Parathyroid adenoma (tissue), 2 donors: ENCODE measurements at regions not wholly inside any gene's neighbourhood (a gene's known extent, or its start where the extent isn't known, plus 50 kb on each side); places are given as distances from the start of the nearest gene placed in this dataset.

Experiments
- H2AFZ ChIP-seq: fragments of 300-600 bp; sonication (generic); one replicate; pipeline ENCODE4 v1.7.0; 2017; ENCODE audit warnings: antibody characterized with exemption, mild to moderate bottlenecking
- H3K27ac ChIP-seq: fragments of 300-600 bp; sonication (generic); one replicate; pipeline ENCODE4 v1.7.0; 2017
- H3K27me3 ChIP-seq: fragments of 300-600 bp; sonication (generic); one replicate; pipeline ENCODE4 v1.7.0; 2017; ENCODE audit warnings: low read length; ENCODE audit not compliant: control insufficient read depth, insufficient read depth
- H3K36me3 ChIP-seq: fragments of 300-600 bp; sonication (generic); one replicate; pipeline ENCODE4 v1.7.0; 2017; ENCODE audit warnings: low read length; ENCODE audit not compliant: control insufficient read depth, insufficient read depth
- H3K4me1 ChIP-seq: fragments of 300-600 bp; sonication (generic); one replicate; pipeline ENCODE4 v1.7.0; 2017; ENCODE audit warnings: control low read depth
- H3K4me2 ChIP-seq: fragments of 300-600 bp; sonication (generic); one replicate; pipeline ENCODE4 v1.7.0; 2017; ENCODE audit warnings: low read length
- H3K4me3 ChIP-seq: fragments of 300-600 bp; sonication (generic); one replicate; pipeline ENCODE4 v1.7.0; 2017; ENCODE audit warnings: low read depth, low read length
- H3K79me2 ChIP-seq: fragments of 300-600 bp; sonication (generic); one replicate; pipeline ENCODE4 v1.7.0; 2017; ENCODE audit warnings: control low read depth
- H3K9ac ChIP-seq: fragments of 300-600 bp; sonication (generic); one replicate; pipeline ENCODE4 v1.7.0; 2017; ENCODE audit warnings: mild to moderate bottlenecking
- H3K9me3 ChIP-seq: fragments of 300-600 bp; sonication (generic); one replicate; pipeline ENCODE4 v1.7.0; 2017; ENCODE audit warnings: low read length; ENCODE audit not compliant: control insufficient read depth
- CTCF ChIP-seq: fragments of 300-600 bp; sonication (generic); IDR thresholded peaks from one replicate; pipeline ENCODE4 v1.7.0; 2017; ENCODE audit warnings: antibody characterized with exemption, mild to moderate bottlenecking
- donor health status: primary hyperparathyroidism.

- Histone ChIP-seq H3K36me3 (no peaks in the 10 kb centered on the region), H3K4me2 (no peak overlapping the region), H3K9ac (no peak overlapping the region), H3K4me3 (no peak overlapping the region), H2AFZ (no peak overlapping the region), H3K79me2 (no peaks in the 10 kb centered on the region), H3K27ac (no peak overlapping the region), H3K27me3 (no peaks in the 10 kb centered on the region), H3K4me1 (no peaks in the 10 kb centered on the region), H3K9me3 (no peaks in the 10 kb centered on the region)
- no peak for TF ChIP-seq CTCF
These were observed 253.4 kb downstream of the JRKL start for GRCh38 chr11:96643173-96643572.

- no peaks in the 10 kb centered on the region for H3K9me3 ChIP-seq
- H3K4me1 ChIP-seq: no peaks in the 10 kb centered on the region
- no peak overlapping the region for H3K27ac ChIP-seq
- no peaks in the 10 kb centered on the region for H3K36me3 ChIP-seq
- no peaks in the 10 kb centered on the region for H3K27me3 ChIP-seq
- no peak overlapping the region for H3K9ac ChIP-seq
- H3K4me2 ChIP-seq: no peak overlapping the region
- H3K79me2 ChIP-seq: no peaks in the 10 kb centered on the region
- no peak overlapping the region for H3K4me3 ChIP-seq
- no peak for TF ChIP-seq CTCF
- no peak overlapping the region for H2AFZ ChIP-seq
These were observed 257.8 kb downstream of the JRKL start for GRCh38 chr11:96647621-96648020.

- TF ChIP-seq CTCF: no peak
- Histone ChIP-seq H3K9me3 (no peaks in the 10 kb centered on the region), H3K4me2 (no peak overlapping the region), H3K27me3 (no peaks in the 10 kb centered on the region), H2AFZ (no peak overlapping the region), H3K4me3 (no peak overlapping the region), H3K9ac (no peak overlapping the region), H3K4me1 (no peaks in the 10 kb centered on the region), H3K79me2 (no peaks in the 10 kb centered on the region), H3K36me3 (no peaks in the 10 kb centered on the region), H3K27ac (no peak overlapping the region)
These were observed 259.2 kb downstream of the JRKL start for GRCh38 chr11:96648991-96649390.

GRCh38 chr11:96652516-96652915 is 262.7 kb downstream of the JRKL start:
- no peaks in the 10 kb centered on the region for H3K27me3 ChIP-seq
- no peak overlapping the region for H2AFZ ChIP-seq
- no peaks in the 10 kb centered on the region for H3K36me3 ChIP-seq
- H3K4me2 ChIP-seq: no peak overlapping the region
- no peaks in the 10 kb centered on the region for H3K9me3 ChIP-seq
- H3K79me2 ChIP-seq: no peaks in the 10 kb centered on the region
- no peak for TF ChIP-seq CTCF
- H3K4me1 ChIP-seq: no peaks in the 10 kb centered on the region
- no peak overlapping the region for H3K9ac ChIP-seq
- H3K27ac ChIP-seq: no peak overlapping the region
- no peak overlapping the region for H3K4me3 ChIP-seq

GRCh38 chr11:96655474-96655873 is 265.7 kb downstream of the JRKL start:
- H2AFZ ChIP-seq: no peak overlapping the region
- H3K27ac ChIP-seq: no peak overlapping the region
- no peaks in the 10 kb centered on the region for H3K4me1 ChIP-seq
- no peak for TF ChIP-seq CTCF
- no peaks in the 10 kb centered on the region for H3K9me3 ChIP-seq
- H3K79me2 ChIP-seq: no peaks in the 10 kb centered on the region
- no peaks in the 10 kb centered on the region for H3K36me3 ChIP-seq
- H3K4me3 ChIP-seq: no peak overlapping the region
- no peak overlapping the region for H3K9ac ChIP-seq
- no peak overlapping the region for H3K4me2 ChIP-seq
- H3K27me3 ChIP-seq: no peaks in the 10 kb centered on the region
